G401.6 (cell line): ENCODE measurements at regions not wholly inside any gene's neighbourhood (a gene's known extent, or its start where the extent isn't known, plus 50 kb on each side); places are given as distances from the start of the nearest gene placed in this dataset.
"Not testable (repeated sequence)": the region's sequence is repeated elsewhere in the genome, so short reads cannot be mapped to it uniquely, and the experiment has no call there.

Experiments
- FAIRE-seq: peaks from 2 replicates; lab custom pipeline; 2012; peaks lifted over from hg19 to GRCh38; lab: Jason Lieb, UNC

- no peak for FAIRE-seq
Measured at GRCh38 chr2:226320076-226320948, 479.3 kb downstream of the IRS1 start.

GRCh38 chr2:226317970-226318369, 481.6 kb downstream of the IRS1 start:
- FAIRE-seq = no peak

GRCh38 chr2:226313060-226313459, 486.6 kb downstream of the IRS1 start:
- FAIRE-seq = no peak

- no peak for FAIRE-seq
Measured at GRCh38 chr2:226312155-226312554, 487.5 kb downstream of the IRS1 start.

GRCh38 chr2:226310146-226310545, 489.5 kb downstream of the IRS1 start:
- FAIRE-seq = no peak

GRCh38 chr2:226308986-226309385, 490.6 kb downstream of the IRS1 start:
- no peak for FAIRE-seq

GRCh38 chr2:226308323-226308680, 491.3 kb downstream of the IRS1 start:
- FAIRE-seq = no peak

GRCh38 chr2:226307487-226308322, 491.9 kb downstream of the IRS1 start:
- no peak for FAIRE-seq

- no peak for FAIRE-seq
Measured at GRCh38 chr2:226306969-226307368, 492.7 kb downstream of the IRS1 start.

GRCh38 chr2:226304308-226304707, 495.3 kb downstream of the IRS1 start:
- FAIRE-seq = no peak

GRCh38 chr2:226303707-226304106, 495.9 kb downstream of the IRS1 start:
- FAIRE-seq = no peak

- no peak for FAIRE-seq
Measured at GRCh38 chr2:226300196-226300886, 499.3 kb downstream of the IRS1 start.

GRCh38 chr2:226299771-226300170, 499.8 kb downstream of the IRS1 start:
- no peak for FAIRE-seq

- FAIRE-seq = no peak
Measured at GRCh38 chr2:226295681-226296080, 503.9 kb downstream of the IRS1 start.

- no peak for FAIRE-seq
Measured at GRCh38 chr2:226295123-226295522, 504.5 kb downstream of the IRS1 start.

GRCh38 chr2:226291281-226291680, 508.3 kb downstream of the IRS1 start:
- FAIRE-seq = not testable (repeated sequence)

GRCh38 chr2:226286916-226287315, 512.7 kb downstream of the IRS1 start:
- FAIRE-seq = no peak

- FAIRE-seq = no peak
Measured at GRCh38 chr2:226283796-226284195, 515.8 kb downstream of the IRS1 start.

- no peak for FAIRE-seq
Measured at GRCh38 chr2:226282151-226282550, 517.5 kb downstream of the IRS1 start.

- not testable (repeated sequence) for FAIRE-seq
Measured at GRCh38 chr2:226280136-226280535, 519.5 kb downstream of the IRS1 start.

- FAIRE-seq = no peak
Measured at GRCh38 chr2:226275215-226275614, 524.4 kb downstream of the IRS1 start.

- FAIRE-seq = no peak
Measured at GRCh38 chr2:226274143-226274542, 525.5 kb downstream of the IRS1 start.

GRCh38 chr2:226273440-226273839, 526.2 kb downstream of the IRS1 start:
- no peak for FAIRE-seq
